ENCODE measurements at regions not wholly inside any gene's neighbourhood (a gene's known extent, or its start where the extent isn't known, plus 50 kb on each side); places are given as distances from the start of the nearest gene placed in this dataset.

- no peaks in the 10 kb centered on the region for H3K4me1 ChIP-seq
- no peaks in the 10 kb centered on the region for H3K9me3 ChIP-seq
- H3K4me3 ChIP-seq, result no peak overlapping the region
- no peak overlapping the region for H3K27ac ChIP-seq
- no peaks in the 10 kb centered on the region for H3K27me3 ChIP-seq
- no peak for TF ChIP-seq CTCF (IDR thresholded peaks at IDR 0.05)
- no peak for DNase-seq (ENCODE audit: low spot score)
- H3K36me3 ChIP-seq, result no peaks in the 10 kb centered on the region
Observed at GRCh38 chr5:15346738-15347137, 153.2 kb upstream of the FBXL7 start.

GRCh38 chr5:15344954-15345353 is 155.0 kb upstream of the FBXL7 start:
- H3K4me3 ChIP-seq, result no peak overlapping the region
- no peak overlapping the region for H3K27ac ChIP-seq
- TF ChIP-seq CTCF (IDR thresholded peaks at IDR 0.05), result no peak
- no peak for DNase-seq (ENCODE audit: low spot score)
- no peaks in the 10 kb centered on the region for H3K4me1 ChIP-seq
- H3K9me3 ChIP-seq, result no peaks in the 10 kb centered on the region
- H3K27me3 ChIP-seq, result no peaks in the 10 kb centered on the region
- no peaks in the 10 kb centered on the region for H3K36me3 ChIP-seq

GRCh38 chr5:15338546-15338945 is 161.4 kb upstream of the FBXL7 start:
- no peaks in the 10 kb centered on the region for H3K27me3 ChIP-seq
- H3K27ac ChIP-seq, result no peak overlapping the region
- TF ChIP-seq CTCF (IDR thresholded peaks at IDR 0.05), result no peak
- no peaks in the 10 kb centered on the region for H3K36me3 ChIP-seq
- no peaks in the 10 kb centered on the region for H3K9me3 ChIP-seq
- no peak for DNase-seq (ENCODE audit: low spot score)
- no peaks in the 10 kb centered on the region for H3K4me1 ChIP-seq
- no peak overlapping the region for H3K4me3 ChIP-seq

GRCh38 chr5:15334551-15335266 is 165.3 kb upstream of the FBXL7 start:
- DNase-seq (ENCODE audit: low spot score), result no peak
- H3K36me3 ChIP-seq, result no peaks in the 10 kb centered on the region
- H3K4me1 ChIP-seq, result no peaks in the 10 kb centered on the region
- H3K4me3 ChIP-seq, result no peak overlapping the region
- TF ChIP-seq CTCF (IDR thresholded peaks at IDR 0.05), result no peak
- H3K27me3 ChIP-seq, result no peaks in the 10 kb centered on the region
- H3K27ac ChIP-seq, result no peak overlapping the region
- H3K9me3 ChIP-seq, result no peaks in the 10 kb centered on the region

- H3K9me3 ChIP-seq, result no peaks in the 10 kb centered on the region
- no peaks in the 10 kb centered on the region for H3K27me3 ChIP-seq
- DNase-seq (ENCODE audit: low spot score), result no peak
- H3K4me1 ChIP-seq, result no peaks in the 10 kb centered on the region
- no peaks in the 10 kb centered on the region for H3K36me3 ChIP-seq
- no peak overlapping the region for H3K4me3 ChIP-seq
- no peak for TF ChIP-seq CTCF (IDR thresholded peaks at IDR 0.05)
- H3K27ac ChIP-seq, result no peak overlapping the region
Observed at GRCh38 chr5:15333091-15333490, 166.9 kb upstream of the FBXL7 start.

GRCh38 chr5:15326932-15327331 is 173.0 kb upstream of the FBXL7 start:
- TF ChIP-seq CTCF (IDR thresholded peaks at IDR 0.05), result no peak
- Histone ChIP-seq H3K9me3 (no peaks in the 10 kb centered on the region), H3K27ac (no peak overlapping the region), H3K4me1 (no peaks in the 10 kb centered on the region), H3K4me3 (no peak overlapping the region), H3K27me3 (no peaks in the 10 kb centered on the region), H3K36me3 (no peaks in the 10 kb centered on the region)
- DNase-seq (ENCODE audit: low spot score), result no peak

All from right atrium auricular region (tissue), 2 donors.